ENCODE measurements at regions not wholly inside any gene's neighbourhood (a gene's known extent, or its start where the extent isn't known, plus 50 kb on each side); places are given as distances from the start of the nearest gene placed in this dataset.

- TF ChIP-seq CTCF (IDR thresholded peaks at IDR 0.05) (no peak), POLR2A (IDR thresholded peaks at IDR 0.05) (no peak)
These were observed 684.4 kb upstream of the LMCD1 start for GRCh38 chr3:7817239-7817638.
